Caco-2 (cell line): ENCODE measurements at regions not wholly inside any gene's neighbourhood (a gene's known extent, or its start where the extent isn't known, plus 50 kb on each side); places are given as distances from the start of the nearest gene placed in this dataset.

Experiments used
- BruUV-seq: library from RNA; stranded (reverse); fragments of 400-500 nt; replicated peaks from 2 replicates; lab custom pipeline; 2021; lab: Mats Ljungman, UMichigan
- CTCF ChIA-PET: fragments of 300-600 bp; sonication (Branson Sonifier 250); formaldehyde crosslinking; loops from one replicate; lab custom pipeline; 2022; ENCODE audit warnings: antibody characterized with exemption; lab: Charles Lee
- POLR2A ChIA-PET: fragments of 300-600 bp; sonication (Branson Sonifier 250); formaldehyde crosslinking; loops from one replicate; lab custom pipeline; 2022; ENCODE audit warnings: antibody characterized with exemption; lab: Charles Lee
- DNase-seq, 2 experiments: peaks; one replicate each; pipeline versions ENCODE4 v3.0.0 to v3.0.0-alpha.2; 2020 to 2022
- H3K27me3 ChIP-seq: replicated peaks from 2 replicates; pipeline ENCODE4 v1.6.0; 2011; ENCODE audit warnings: low read length; ENCODE audit not compliant: control insufficient read depth, insufficient read depth
- H3K36me3 ChIP-seq: 2 replicates; pipeline ENCODE4 v1.5.1; 2011; ENCODE audit warnings: low read length; ENCODE audit not compliant: control insufficient read depth, insufficient read depth
- H3K4me1 ChIP-seq: fragments of 250-450 bp; sonication (Bioruptor Pico); 2 replicates; pipeline ENCODE4 v1.5.1; 2020; ENCODE audit warnings: mild to moderate bottlenecking
- H3K4me3 ChIP-seq: 2 replicates; pipeline ENCODE4 v1.5.1; 2011; ENCODE audit warnings: low read depth, mild to moderate bottlenecking, control low read depth, low read length
- H3K9me3 ChIP-seq: fragments of 250-450 bp; sonication (Bioruptor Pico); 2 replicates; pipeline ENCODE4 v1.5.1; 2020; ENCODE audit warnings: mild to moderate bottlenecking, moderate library complexity
- H3K27ac Mint-ChIP-seq: one replicate; pipeline ENCODE4 v1.8.0; 2022; ENCODE audit warnings: mixed read lengths; ENCODE audit not compliant: unreplicated experiment
- H3K27me3 Mint-ChIP-seq: one replicate; pipeline ENCODE4 v1.8.0; 2022; ENCODE audit warnings: mixed read lengths; ENCODE audit not compliant: insufficient read depth, unreplicated experiment
- H3K36me3 Mint-ChIP-seq: one replicate; pipeline ENCODE4 v1.8.0; 2022; ENCODE audit warnings: mild to moderate bottlenecking, mixed read lengths; ENCODE audit not compliant: insufficient read depth, unreplicated experiment
- H3K4me1 Mint-ChIP-seq: one replicate; pipeline ENCODE4 v1.8.0; 2022; ENCODE audit warnings: low read depth, mixed read lengths; ENCODE audit not compliant: unreplicated experiment
- H3K4me3 Mint-ChIP-seq: one replicate; pipeline ENCODE4 v1.8.0; 2022; ENCODE audit warnings: mild to moderate bottlenecking, moderate library complexity, mixed read lengths; ENCODE audit not compliant: unreplicated experiment
- H3K9me3 Mint-ChIP-seq: one replicate; pipeline ENCODE4 v1.8.0; 2022; ENCODE audit warnings: mixed read lengths; ENCODE audit not compliant: unreplicated experiment
- intact Hi-C: fragments of 100-400 bp; cut with micrococcal nuclease; formaldehyde crosslinking; loops from one replicate; pipeline ENCODE4 v1.10.0; 2022; ENCODE audit not compliant: unreplicated experiment
- TF ChIP-seq, protein P1 (sequence below), 2 experiments: fragments of 200-600 bp in 1 of 2; IDR thresholded peaks; 1 replicate in 1 of 2; 2 replicates in 1 of 2; pipeline versions ENCODE4 v1.5.1 to v1.8.0; 2011 to 2022; ENCODE audit warnings: antibody characterized with exemption in 1 of 2, control low read depth in 1 of 2, inconsistent platforms in 1 of 2, low read depth in 1 of 2, low read length in 1 of 2, mild to moderate bottlenecking in 1 of 2, moderate library complexity in 1 of 2; ENCODE audit not compliant: insufficient read depth in 1 of 2, severe bottlenecking in 1 of 2, unreplicated experiment in 1 of 2

DNA sequence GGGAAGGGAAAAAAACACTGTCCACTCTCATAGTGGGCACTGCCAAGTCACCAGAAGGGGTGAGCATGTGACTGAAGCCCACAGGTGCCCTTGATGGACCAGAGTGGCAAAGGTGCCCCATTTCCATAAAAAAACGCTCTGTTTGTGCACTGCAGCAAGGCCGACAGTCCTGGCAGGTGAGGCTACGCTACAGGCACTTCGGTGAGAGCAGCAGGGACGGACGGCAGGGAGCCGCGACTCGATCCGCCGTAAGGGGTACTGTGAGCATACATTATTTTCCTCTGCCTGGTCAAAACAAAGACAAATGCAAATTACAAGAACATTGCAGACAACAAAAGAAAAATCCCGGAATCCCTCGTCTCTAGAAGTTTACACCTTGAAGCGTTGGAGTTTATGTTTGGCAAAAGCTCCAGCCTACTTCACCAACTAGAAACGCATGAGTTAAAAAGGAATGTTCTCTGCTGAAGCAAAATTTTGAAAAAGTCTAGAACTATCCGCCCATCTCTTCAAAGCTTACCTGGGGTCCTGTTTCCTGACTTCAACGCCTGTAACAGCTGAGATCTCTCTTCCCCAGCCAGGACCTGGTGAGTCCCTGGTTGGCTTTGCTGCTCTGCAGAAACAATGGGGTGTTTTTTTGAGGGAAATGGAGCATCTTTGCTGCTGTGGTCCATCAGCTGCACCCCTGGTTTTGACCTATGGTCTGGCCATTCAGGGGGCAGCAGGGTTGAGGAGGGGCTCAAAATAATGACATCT lies 52.9 kb upstream of the RFLNA start:
- intact Hi-C loops = no loop called here
- H3K4me3 Mint-ChIP-seq = no peak overlapping the region
- peaks cover 4% of the 10 kb centered on the region for H3K36me3 Mint-ChIP-seq
- H3K27me3 Mint-ChIP-seq = no peaks in the 10 kb centered on the region
- peaks cover 18% of the 10 kb centered on the region for H3K9me3 Mint-ChIP-seq
- Histone ChIP-seq H3K4me3 (no peak overlapping the region), H3K9me3 (peaks cover under 1% of the 10 kb centered on the region; the same call in 1 of the 2 replicates), H3K27me3 (no peaks in the 10 kb centered on the region), H3K4me1 (peaks cover 47% of the 10 kb centered on the region), H3K36me3 (no peaks in the 10 kb centered on the region)
- CTCF ChIA-PET = no interaction called here
- BruUV-seq = no TSS peak
- POLR2A ChIA-PET = no interaction called here
- no peak overlapping the region for H3K27ac Mint-ChIP-seq
- DNase-seq = no peak
- peaks cover 33% of the 10 kb centered on the region for H3K4me1 Mint-ChIP-seq
- TF ChIP-seq, protein P1, sequence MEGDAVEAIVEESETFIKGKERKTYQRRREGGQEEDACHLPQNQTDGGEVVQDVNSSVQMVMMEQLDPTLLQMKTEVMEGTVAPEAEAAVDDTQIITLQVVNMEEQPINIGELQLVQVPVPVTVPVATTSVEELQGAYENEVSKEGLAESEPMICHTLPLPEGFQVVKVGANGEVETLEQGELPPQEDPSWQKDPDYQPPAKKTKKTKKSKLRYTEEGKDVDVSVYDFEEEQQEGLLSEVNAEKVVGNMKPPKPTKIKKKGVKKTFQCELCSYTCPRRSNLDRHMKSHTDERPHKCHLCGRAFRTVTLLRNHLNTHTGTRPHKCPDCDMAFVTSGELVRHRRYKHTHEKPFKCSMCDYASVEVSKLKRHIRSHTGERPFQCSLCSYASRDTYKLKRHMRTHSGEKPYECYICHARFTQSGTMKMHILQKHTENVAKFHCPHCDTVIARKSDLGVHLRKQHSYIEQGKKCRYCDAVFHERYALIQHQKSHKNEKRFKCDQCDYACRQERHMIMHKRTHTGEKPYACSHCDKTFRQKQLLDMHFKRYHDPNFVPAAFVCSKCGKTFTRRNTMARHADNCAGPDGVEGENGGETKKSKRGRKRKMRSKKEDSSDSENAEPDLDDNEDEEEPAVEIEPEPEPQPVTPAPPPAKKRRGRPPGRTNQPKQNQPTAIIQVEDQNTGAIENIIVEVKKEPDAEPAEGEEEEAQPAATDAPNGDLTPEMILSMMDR (IDR thresholded peaks at IDR 0.05; ENCODE audit: insufficient read depth in 1 of 2, low read depth in 1 of 2, low read length in 1 of 2, severe bottlenecking in 1 of 2, unreplicated experiment in 1 of 2) = no peak

DNA sequence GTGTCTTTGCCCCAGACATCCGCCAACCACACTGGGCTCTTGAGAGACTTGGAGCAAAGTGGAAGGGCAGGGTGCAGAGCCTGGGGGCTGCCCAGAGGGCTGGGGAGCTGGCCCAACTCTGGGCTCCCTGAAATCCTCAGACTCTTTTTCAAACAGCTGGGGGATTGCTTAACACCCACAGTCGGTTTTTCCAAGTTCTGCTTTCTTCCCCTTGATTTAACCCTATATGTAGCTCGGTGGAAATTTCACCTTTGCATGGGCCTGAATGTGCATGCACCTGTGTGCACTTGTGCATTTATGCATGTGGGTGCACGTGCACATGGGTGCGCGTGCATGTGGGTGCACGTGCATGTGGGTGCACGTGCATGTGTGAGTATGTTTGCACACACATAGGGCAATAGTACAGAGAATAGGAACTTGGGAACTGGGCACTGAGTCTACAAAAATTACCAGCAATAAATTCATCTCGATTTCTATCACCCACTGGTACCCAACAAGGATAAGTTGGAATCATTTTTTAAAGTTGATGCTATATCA lies 52.3 kb upstream of the RFLNA start:
- BruUV-seq = no TSS peak

DNA sequence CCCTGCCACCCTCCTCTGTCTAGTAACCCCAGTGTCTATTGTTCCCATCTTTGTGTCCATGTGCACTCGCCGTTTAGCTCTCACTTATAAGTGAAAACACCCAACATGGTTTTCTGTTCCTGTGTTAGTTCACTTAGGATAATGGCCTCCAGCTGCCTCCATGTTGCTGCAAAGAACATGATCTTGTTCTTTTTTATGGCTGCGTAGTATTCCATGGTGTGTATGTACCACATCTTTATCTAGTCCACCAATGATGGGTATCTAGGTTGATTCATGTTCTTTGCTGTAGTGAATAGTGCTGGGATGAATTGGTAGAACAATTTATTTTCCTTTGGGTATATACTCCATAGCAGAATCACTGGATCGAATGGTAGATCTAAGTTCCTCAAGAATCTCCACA lies 51.0 kb upstream of the RFLNA start:
- H3K4me3 Mint-ChIP-seq = no peak overlapping the region
- H3K27ac Mint-ChIP-seq = no peak overlapping the region
- no peaks in the 10 kb centered on the region for H3K27me3 ChIP-seq
- H3K4me1 ChIP-seq = peaks cover 30% of the 10 kb centered on the region
- H3K27me3 Mint-ChIP-seq = no peaks in the 10 kb centered on the region
- TF ChIP-seq, protein P1 (IDR thresholded peaks at IDR 0.05; ENCODE audit: insufficient read depth in 1 of 2, low read depth in 1 of 2, low read length in 1 of 2, severe bottlenecking in 1 of 2, unreplicated experiment in 1 of 2) = no peak
- intact Hi-C loops = no loop called here
- H3K4me1 Mint-ChIP-seq = peaks cover 23% of the 10 kb centered on the region
- DNase-seq = no peak
- H3K9me3 ChIP-seq = peaks cover 5% of the 10 kb centered on the region
- ChIA-PET POLR2A (no interaction called here), CTCF (no interaction called here)
- no TSS peak for BruUV-seq
- H3K4me3 ChIP-seq = no peak overlapping the region
- peaks cover 18% of the 10 kb centered on the region for H3K9me3 Mint-ChIP-seq
- H3K36me3 ChIP-seq = no peaks in the 10 kb centered on the region
- H3K36me3 Mint-ChIP-seq = peaks cover 3% of the 10 kb centered on the region

More for the DNA sequence above, 52.3 kb upstream of the RFLNA start:
- Mint-ChIP-seq H3K4me1 (peaks cover 33% of the 10 kb centered on the region), H3K36me3 (peaks cover 4% of the 10 kb centered on the region), H3K27ac (no peak overlapping the region), H3K27me3 (no peaks in the 10 kb centered on the region), H3K4me3 (no peak overlapping the region), H3K9me3 (peaks cover 18% of the 10 kb centered on the region)
- TF ChIP-seq, protein P1 (IDR thresholded peaks at IDR 0.05; ENCODE audit: insufficient read depth in 1 of 2, low read depth in 1 of 2, low read length in 1 of 2, severe bottlenecking in 1 of 2, unreplicated experiment in 1 of 2) = no peak
- Histone ChIP-seq H3K27me3 (no peaks in the 10 kb centered on the region), H3K4me3 (no peak overlapping the region), H3K36me3 (no peaks in the 10 kb centered on the region), H3K4me1 (peaks cover 41% of the 10 kb centered on the region), H3K9me3 (peaks cover 5% of the 10 kb centered on the region)
- intact Hi-C loops = no loop called here
- DNase-seq = no peak
- ChIA-PET CTCF (no interaction called here), POLR2A (no interaction called here)
